CD1c-positive myeloid dendritic cell (primary cell): ENCODE measurements at regions not wholly inside any gene's neighbourhood (a gene's known extent, or its start where the extent isn't known, plus 50 kb on each side); places are given as distances from the start of the nearest gene placed in this dataset.
"Not testable (repeated sequence)": the region's sequence is repeated elsewhere in the genome, so short reads cannot be mapped to it uniquely, and the experiment has no call there.

ENCODE experiments used
- DNase-seq: peaks from one replicate; pipeline ENCODE4 v3.0.0-alpha.2; 2016; ENCODE audit errors: extremely low spot score

- no peak for DNase-seq
These were observed 299.4 kb downstream of the ADAMTS20 start for GRCh38 chr12:43252585-43252984.

GRCh38 chr12:43245947-43246346 is 306.1 kb downstream of the ADAMTS20 start:
- DNase-seq = no peak

- no peak for DNase-seq
These were observed 310.0 kb downstream of the ADAMTS20 start for GRCh38 chr12:43241986-43242385.

- no peak for DNase-seq
These were observed 313.7 kb downstream of the ADAMTS20 start for GRCh38 chr12:43238281-43238680.

- peak; percentile 29 for DNase-seq
These were observed 314.6 kb downstream of the ADAMTS20 start for GRCh38 chr12:43237238-43237879.

- no peak for DNase-seq
These were observed 316.3 kb downstream of the ADAMTS20 start for GRCh38 chr12:43235721-43236120.

- no peak for DNase-seq
These were observed 318.1 kb downstream of the ADAMTS20 start for GRCh38 chr12:43233861-43234260.

GRCh38 chr12:43226151-43226550 is 325.9 kb downstream of the ADAMTS20 start:
- no peak for DNase-seq

- not testable (repeated sequence) for DNase-seq
These were observed 327.7 kb downstream of the ADAMTS20 start for GRCh38 chr12:43224190-43224805.

- no peak for DNase-seq
These were observed 329.2 kb downstream of the ADAMTS20 start for GRCh38 chr12:43222796-43223195.

GRCh38 chr12:43221216-43221615 is 330.8 kb downstream of the ADAMTS20 start:
- no peak for DNase-seq

- DNase-seq = no peak
These were observed 335.5 kb downstream of the ADAMTS20 start for GRCh38 chr12:43216490-43216889.

GRCh38 chr12:43214166-43214565 is 337.8 kb downstream of the ADAMTS20 start:
- DNase-seq = no peak

GRCh38 chr12:43213608-43214007 is 338.4 kb downstream of the ADAMTS20 start:
- DNase-seq = no peak

- peak; percentile 77 for DNase-seq
These were observed 341.4 kb downstream of the ADAMTS20 start for GRCh38 chr12:43210485-43211192.

GRCh38 chr12:43208627-43209026 is 343.4 kb downstream of the ADAMTS20 start:
- no peak for DNase-seq

- no peak for DNase-seq
These were observed 343.8 kb downstream of the ADAMTS20 start for GRCh38 chr12:43208221-43208620.

- no peak for DNase-seq
These were observed 345.6 kb downstream of the ADAMTS20 start for GRCh38 chr12:43206396-43206795.

- DNase-seq = no peak
These were observed 353.4 kb downstream of the ADAMTS20 start for GRCh38 chr12:43198608-43199007.

- DNase-seq = no peak
These were observed 355.6 kb downstream of the ADAMTS20 start for GRCh38 chr12:43196268-43196907.

GRCh38 chr12:43193096-43193495 is 358.9 kb downstream of the ADAMTS20 start:
- DNase-seq = not testable (repeated sequence)

- DNase-seq = not testable (repeated sequence)
These were observed 359.6 kb downstream of the ADAMTS20 start for GRCh38 chr12:43192442-43192841.

- no peak for DNase-seq
These were observed 371.8 kb downstream of the ADAMTS20 start for GRCh38 chr12:43180242-43180641.
